ENCODE measurements at regions not wholly inside any gene's neighbourhood (a gene's known extent, or its start where the extent isn't known, plus 50 kb on each side); places are given as distances from the start of the nearest gene placed in this dataset.

GRCh38 chr7:24135003-24135817 lies 148.8 kb upstream of the NPY start:
- Histone ChIP-seq H3K79me2 (ENCODE audit: low read length) (no peaks in the 10 kb centered on the region), H3K4me3 (ENCODE audit: low read length) (no peak overlapping the region), H3K4me2 (ENCODE audit: low read depth, low read length, poor library complexity, severe bottlenecking) (no peak overlapping the region), H3K9ac (ENCODE audit: low read length) (no peak overlapping the region), H3K9me3 (ENCODE audit: low read length) (no peaks in the 10 kb centered on the region), H3K36me3 (ENCODE audit: insufficient read depth, low read length) (no peaks in the 10 kb centered on the region), H3K9me2 (replicated peaks; ENCODE audit: insufficient read depth, low read length) (no peaks in the 10 kb centered on the region), H3K27me3 (ENCODE audit: low read length) (no peaks in the 10 kb centered on the region), H4K20me1 (ENCODE audit: insufficient read depth, low read depth, low read length) (no peaks in the 10 kb centered on the region), H2AFZ (ENCODE audit: low read length) (no peak overlapping the region), H3K4me1 (ENCODE audit: low read length) (no peaks in the 10 kb centered on the region), H3K27ac (ENCODE audit: low read length) (no peak overlapping the region)
- DNase-seq: no peak

GRCh38 chr7:24137338-24137737 lies 146.7 kb upstream of the NPY start:
- Histone ChIP-seq H3K79me2 (ENCODE audit: low read length) (no peaks in the 10 kb centered on the region), H3K4me1 (ENCODE audit: low read length) (no peaks in the 10 kb centered on the region), H2AFZ (ENCODE audit: low read length) (no peak overlapping the region), H3K9me2 (replicated peaks; ENCODE audit: insufficient read depth, low read length) (no peaks in the 10 kb centered on the region), H4K20me1 (ENCODE audit: insufficient read depth, low read depth, low read length) (no peaks in the 10 kb centered on the region), H3K36me3 (ENCODE audit: insufficient read depth, low read length) (no peaks in the 10 kb centered on the region), H3K4me2 (ENCODE audit: low read depth, low read length, poor library complexity, severe bottlenecking) (no peak overlapping the region), H3K27me3 (ENCODE audit: low read length) (no peaks in the 10 kb centered on the region), H3K4me3 (ENCODE audit: low read length) (no peak overlapping the region), H3K9me3 (ENCODE audit: low read length) (no peaks in the 10 kb centered on the region), H3K9ac (ENCODE audit: low read length) (no peak overlapping the region), H3K27ac (ENCODE audit: low read length) (no peak overlapping the region)
- no peak for DNase-seq

- Histone ChIP-seq H3K27ac (ENCODE audit: low read length) (no peak overlapping the region), H3K9me3 (ENCODE audit: low read length) (no peaks in the 10 kb centered on the region), H3K4me2 (ENCODE audit: low read depth, low read length, poor library complexity, severe bottlenecking) (no peak overlapping the region), H3K79me2 (ENCODE audit: low read length) (no peaks in the 10 kb centered on the region), H3K36me3 (ENCODE audit: insufficient read depth, low read length) (no peaks in the 10 kb centered on the region), H3K9ac (ENCODE audit: low read length) (no peak overlapping the region), H2AFZ (ENCODE audit: low read length) (no peak overlapping the region), H3K9me2 (replicated peaks; ENCODE audit: insufficient read depth, low read length) (no peaks in the 10 kb centered on the region), H3K4me3 (ENCODE audit: low read length) (no peak overlapping the region), H3K27me3 (ENCODE audit: low read length) (no peaks in the 10 kb centered on the region), H3K4me1 (ENCODE audit: low read length) (no peaks in the 10 kb centered on the region), H4K20me1 (ENCODE audit: insufficient read depth, low read depth, low read length) (no peaks in the 10 kb centered on the region)
- no peak for DNase-seq
Observed at GRCh38 chr7:24138343-24138742, 145.6 kb upstream of the NPY start.

DNA sequence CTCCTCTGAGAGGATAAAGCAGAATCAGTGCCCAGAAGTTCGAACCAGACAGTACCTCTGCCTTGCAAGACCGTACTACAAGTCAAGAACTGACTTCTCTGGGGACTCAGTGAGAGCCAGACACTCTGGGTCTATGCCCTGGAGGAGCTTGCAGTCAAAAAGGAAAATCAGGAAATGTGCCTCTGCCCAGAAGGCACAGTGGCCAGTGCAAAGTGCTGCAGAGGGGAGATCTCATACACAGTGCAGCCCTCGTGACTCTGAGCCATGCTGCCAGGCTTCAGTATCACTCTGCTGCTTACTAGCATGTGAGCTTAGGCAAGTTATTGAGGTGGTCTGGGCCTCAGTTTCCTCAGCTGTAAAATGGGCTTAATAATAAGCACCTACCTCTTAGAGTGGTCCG lies 144.0 kb upstream of the NPY start:
- no peaks in the 10 kb centered on the region for H3K27me3 ChIP-seq (ENCODE audit: low read length)
- no peaks in the 10 kb centered on the region for H4K20me1 ChIP-seq (ENCODE audit: insufficient read depth, low read depth, low read length)
- no peaks in the 10 kb centered on the region for H3K4me1 ChIP-seq (ENCODE audit: low read length)
- no peak overlapping the region for H3K27ac ChIP-seq (ENCODE audit: low read length)
- H3K9ac ChIP-seq (ENCODE audit: low read length): no peak overlapping the region
- H3K4me3 ChIP-seq (ENCODE audit: low read length): no peak overlapping the region
- H3K9me3 ChIP-seq (ENCODE audit: low read length): no peaks in the 10 kb centered on the region
- no peaks in the 10 kb centered on the region for H3K9me2 ChIP-seq (replicated peaks; ENCODE audit: insufficient read depth, low read length)
- H3K36me3 ChIP-seq (ENCODE audit: insufficient read depth, low read length): no peaks in the 10 kb centered on the region
- no peak overlapping the region for H3K4me2 ChIP-seq (ENCODE audit: low read depth, low read length, poor library complexity, severe bottlenecking)
- no peak for DNase-seq
- H3K79me2 ChIP-seq (ENCODE audit: low read length): no peaks in the 10 kb centered on the region
- H2AFZ ChIP-seq (ENCODE audit: low read length): no peak overlapping the region

DNA sequence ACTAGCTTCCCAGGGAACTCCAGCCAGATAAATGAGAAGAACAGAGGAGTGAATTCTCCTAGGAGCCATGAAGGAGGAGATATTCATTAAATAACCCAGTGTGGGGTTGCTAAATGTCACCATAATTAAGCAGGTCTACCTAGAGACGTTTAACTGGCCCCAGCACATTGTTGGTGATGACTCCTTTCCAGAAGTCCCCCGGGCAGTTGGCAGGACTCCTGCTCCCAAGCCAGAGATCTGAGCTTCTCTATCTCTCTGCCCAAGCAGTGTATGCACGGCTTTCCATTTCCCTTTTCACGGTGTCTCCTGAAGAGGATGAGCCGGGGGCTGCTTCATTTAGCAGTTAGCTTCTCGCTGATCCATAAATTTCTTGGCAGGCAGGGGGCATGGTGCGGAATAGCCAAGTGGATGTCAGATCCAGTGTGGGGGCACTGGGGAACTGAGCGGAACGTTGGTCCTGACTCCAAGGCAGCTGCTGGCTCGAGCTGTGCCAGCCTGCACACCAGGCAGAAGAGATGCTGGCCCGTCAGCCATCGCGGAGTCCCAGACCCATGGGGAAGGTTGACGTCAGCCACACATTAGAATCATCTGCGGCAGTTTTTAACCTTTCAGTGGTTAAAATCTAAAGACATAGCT lies 142.0 kb upstream of the NPY start:
- Histone ChIP-seq H3K79me2 (ENCODE audit: low read length) (no peaks in the 10 kb centered on the region), H2AFZ (ENCODE audit: low read length) (no peak overlapping the region), H3K9me3 (ENCODE audit: low read length) (no peaks in the 10 kb centered on the region), H3K4me1 (ENCODE audit: low read length) (no peaks in the 10 kb centered on the region), H3K9me2 (replicated peaks; ENCODE audit: insufficient read depth, low read length) (no peaks in the 10 kb centered on the region), H3K36me3 (ENCODE audit: insufficient read depth, low read length) (no peaks in the 10 kb centered on the region), H4K20me1 (ENCODE audit: insufficient read depth, low read depth, low read length) (no peaks in the 10 kb centered on the region), H3K9ac (ENCODE audit: low read length) (no peak overlapping the region), H3K4me2 (ENCODE audit: low read depth, low read length, poor library complexity, severe bottlenecking) (no peak overlapping the region), H3K27me3 (ENCODE audit: low read length) (no peaks in the 10 kb centered on the region), H3K4me3 (ENCODE audit: low read length) (no peak overlapping the region), H3K27ac (ENCODE audit: low read length) (no peak overlapping the region)
- no peak for DNase-seq

DNA sequence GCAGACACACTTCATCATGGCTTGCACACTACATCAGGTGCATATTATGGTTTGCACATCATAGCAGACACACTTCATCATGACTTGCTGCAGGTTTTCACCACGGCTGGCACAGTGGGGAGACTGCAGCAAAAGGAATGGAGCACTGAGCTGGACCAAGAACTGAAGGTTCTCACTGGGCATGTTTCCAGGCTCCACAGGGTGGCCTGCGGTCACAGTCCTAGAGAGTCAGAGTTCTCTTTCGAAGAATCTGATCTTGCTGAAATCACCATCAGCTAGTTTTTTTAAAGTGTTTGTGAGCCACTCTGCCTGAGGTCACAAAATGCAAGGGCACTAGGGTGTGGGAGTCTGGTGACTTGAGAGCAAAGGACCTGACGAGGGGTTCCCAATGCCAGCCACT lies 140.4 kb upstream of the NPY start:
- no peak overlapping the region for H3K4me2 ChIP-seq (ENCODE audit: low read depth, low read length, poor library complexity, severe bottlenecking)
- H3K9me3 ChIP-seq (ENCODE audit: low read length): no peaks in the 10 kb centered on the region
- H3K4me3 ChIP-seq (ENCODE audit: low read length): no peak overlapping the region
- H3K79me2 ChIP-seq (ENCODE audit: low read length): no peaks in the 10 kb centered on the region
- no peak for DNase-seq
- no peak overlapping the region for H3K9ac ChIP-seq (ENCODE audit: low read length)
- no peak overlapping the region for H2AFZ ChIP-seq (ENCODE audit: low read length)
- no peaks in the 10 kb centered on the region for H3K9me2 ChIP-seq (replicated peaks; ENCODE audit: insufficient read depth, low read length)
- H3K27me3 ChIP-seq (ENCODE audit: low read length): no peaks in the 10 kb centered on the region
- H4K20me1 ChIP-seq (ENCODE audit: insufficient read depth, low read depth, low read length): no peaks in the 10 kb centered on the region
- no peaks in the 10 kb centered on the region for H3K4me1 ChIP-seq (ENCODE audit: low read length)
- no peaks in the 10 kb centered on the region for H3K36me3 ChIP-seq (ENCODE audit: insufficient read depth, low read length)
- no peak overlapping the region for H3K27ac ChIP-seq (ENCODE audit: low read length)

- Histone ChIP-seq H3K4me2 (ENCODE audit: low read depth, low read length, poor library complexity, severe bottlenecking) (no peak overlapping the region), H3K27ac (ENCODE audit: low read length) (no peak overlapping the region), H3K9me2 (replicated peaks; ENCODE audit: insufficient read depth, low read length) (no peaks in the 10 kb centered on the region), H3K36me3 (ENCODE audit: insufficient read depth, low read length) (no peaks in the 10 kb centered on the region), H3K4me3 (ENCODE audit: low read length) (no peak overlapping the region), H3K79me2 (ENCODE audit: low read length) (no peaks in the 10 kb centered on the region), H4K20me1 (ENCODE audit: insufficient read depth, low read depth, low read length) (no peaks in the 10 kb centered on the region), H3K4me1 (ENCODE audit: low read length) (no peaks in the 10 kb centered on the region), H3K9ac (ENCODE audit: low read length) (no peak overlapping the region), H3K27me3 (ENCODE audit: low read length) (0 out of 2 replicates have a peak, but pooled peaks cover 2% of the 10 kb centered on the region), H2AFZ (ENCODE audit: low read length) (no peak overlapping the region), H3K9me3 (ENCODE audit: low read length) (peaks cover 5% of the 10 kb centered on the region; the same call in 1 of the 2 replicates)
- no peak for DNase-seq
Observed at GRCh38 chr7:24151944-24152343, 132.0 kb upstream of the NPY start.

GRCh38 chr7:24152356-24152755 lies 131.6 kb upstream of the NPY start:
- no peaks in the 10 kb centered on the region for H3K36me3 ChIP-seq (ENCODE audit: insufficient read depth, low read length)

More at GRCh38 chr7:24152356-24152755, 131.6 kb upstream of the NPY start:
- Histone ChIP-seq H3K9me2 (replicated peaks; ENCODE audit: insufficient read depth, low read length) (no peaks in the 10 kb centered on the region), H3K79me2 (ENCODE audit: low read length) (no peaks in the 10 kb centered on the region), H3K9me3 (ENCODE audit: low read length) (peaks cover 5% of the 10 kb centered on the region; the same call in 1 of the 2 replicates), H3K4me2 (ENCODE audit: low read depth, low read length, poor library complexity, severe bottlenecking) (no peak overlapping the region), H3K4me1 (ENCODE audit: low read length) (no peaks in the 10 kb centered on the region), H3K27me3 (ENCODE audit: low read length) (0 out of 2 replicates have a peak, but pooled peaks cover 2% of the 10 kb centered on the region), H4K20me1 (ENCODE audit: insufficient read depth, low read depth, low read length) (no peaks in the 10 kb centered on the region), H3K27ac (ENCODE audit: low read length) (no peak overlapping the region), H3K9ac (ENCODE audit: low read length) (no peak overlapping the region), H3K4me3 (ENCODE audit: low read length) (no peak overlapping the region), H2AFZ (ENCODE audit: low read length) (no peak overlapping the region)
- DNase-seq: no peak

All from Karpas-422 (cell line).